ENCODE measurements at regions not wholly inside any gene's neighbourhood (a gene's known extent, or its start where the extent isn't known, plus 50 kb on each side); places are given as distances from the start of the nearest gene placed in this dataset.

GRCh38 chr4:137363496-137363895 lies 168.8 kb downstream of the PCDH18 start:
- 80% methylated on average over 4 of the region's 4 CpGs for WGBS (ENCODE audit: insufficient coverage)
- ATAC-seq: no peak
- Histone ChIP-seq H3K4me1 (ENCODE audit: control insufficient read depth, insufficient read depth, low read length) (no peaks in the 10 kb centered on the region), H3K9me3 (ENCODE audit: control insufficient read depth, insufficient read depth, low read length) (no peaks in the 10 kb centered on the region), H3K4me3 (ENCODE audit: low read length) (no peak overlapping the region), H3K27ac (ENCODE audit: low read length) (no peak overlapping the region), H3K36me3 (ENCODE audit: control insufficient read depth, insufficient read depth, low read length) (no peaks in the 10 kb centered on the region), H3K27me3 (ENCODE audit: control insufficient read depth, insufficient read depth, low read length) (no peaks in the 10 kb centered on the region)
- H3K27me3 Mint-ChIP-seq (ENCODE audit: low read depth in 2 of 2): no peaks in the 10 kb centered on the region
- TF ChIP-seq CTCF (IDR thresholded peaks at IDR 0.05): no peak
- H3K27ac Mint-ChIP-seq: no peak overlapping the region
- H3K36me3 Mint-ChIP-seq: no peaks in the 10 kb centered on the region
- H3K4me1 Mint-ChIP-seq: no peaks in the 10 kb centered on the region
- no peak for DNase-seq
- H3K4me3 Mint-ChIP-seq: no peak overlapping the region
- intact Hi-C loops (cut with micrococcal nuclease): no loop called here
- H3K9me3 Mint-ChIP-seq: peaks cover 8 to 12% of the 10 kb centered on the region in 2 donors

GRCh38 chr4:137361756-137362470 lies 170.4 kb downstream of the PCDH18 start:
- Histone ChIP-seq H3K27ac (ENCODE audit: low read length) (no peak overlapping the region), H3K36me3 (ENCODE audit: control insufficient read depth, insufficient read depth, low read length) (no peaks in the 10 kb centered on the region), H3K27me3 (ENCODE audit: control insufficient read depth, insufficient read depth, low read length) (no peaks in the 10 kb centered on the region), H3K4me1 (ENCODE audit: control insufficient read depth, insufficient read depth, low read length) (no peaks in the 10 kb centered on the region), H3K9me3 (ENCODE audit: control insufficient read depth, insufficient read depth, low read length) (no peaks in the 10 kb centered on the region), H3K4me3 (ENCODE audit: low read length) (no peak overlapping the region)
- Mint-ChIP-seq H3K4me1 (no peaks in the 10 kb centered on the region), H3K9me3 (peaks cover 10 to 14% of the 10 kb centered on the region in 2 donors), H3K27me3 (ENCODE audit: low read depth in 2 of 2) (no peaks in the 10 kb centered on the region), H3K4me3 (no peak overlapping the region), H3K36me3 (no peaks in the 10 kb centered on the region), H3K27ac (no peak overlapping the region)
- intact Hi-C loops (cut with micrococcal nuclease): no loop called here
- no peak for TF ChIP-seq CTCF (IDR thresholded peaks at IDR 0.05)
- WGBS (ENCODE audit: insufficient coverage): 62% methylated on average over 1 of the region's 3 CpGs
- no peak for DNase-seq
- ATAC-seq: no peak

GRCh38 chr4:137360761-137361160 lies 171.5 kb downstream of the PCDH18 start:
- no peaks in the 10 kb centered on the region for H3K36me3 Mint-ChIP-seq
- no peak overlapping the region for H3K4me3 Mint-ChIP-seq
- no peak for ATAC-seq
- no peaks in the 10 kb centered on the region for H3K4me1 Mint-ChIP-seq
- WGBS (ENCODE audit: insufficient coverage): no CpG with 5 or more reads among the region's 1 CpG
- no peaks in the 10 kb centered on the region for H3K36me3 ChIP-seq (ENCODE audit: control insufficient read depth, insufficient read depth, low read length)
- no peak for DNase-seq
- intact Hi-C loops (cut with micrococcal nuclease): no loop called here
- H3K9me3 Mint-ChIP-seq: peaks cover 10 to 18% of the 10 kb centered on the region in 2 donors
- no peaks in the 10 kb centered on the region for H3K9me3 ChIP-seq (ENCODE audit: control insufficient read depth, insufficient read depth, low read length)
- H3K27me3 ChIP-seq (ENCODE audit: control insufficient read depth, insufficient read depth, low read length): no peaks in the 10 kb centered on the region
- H3K4me1 ChIP-seq (ENCODE audit: control insufficient read depth, insufficient read depth, low read length): no peaks in the 10 kb centered on the region
- no peak overlapping the region for H3K4me3 ChIP-seq (ENCODE audit: low read length)
- H3K27me3 Mint-ChIP-seq (ENCODE audit: low read depth in 2 of 2): no peaks in the 10 kb centered on the region
- TF ChIP-seq CTCF (IDR thresholded peaks at IDR 0.05): no peak
- H3K27ac Mint-ChIP-seq: no peak overlapping the region
- H3K27ac ChIP-seq (ENCODE audit: low read length): no peak overlapping the region

Data from natural killer cell (primary cell).